ENCODE measurements at regions not wholly inside any gene's neighbourhood (a gene's known extent, or its start where the extent isn't known, plus 50 kb on each side); places are given as distances from the start of the nearest gene placed in this dataset.

DNA sequence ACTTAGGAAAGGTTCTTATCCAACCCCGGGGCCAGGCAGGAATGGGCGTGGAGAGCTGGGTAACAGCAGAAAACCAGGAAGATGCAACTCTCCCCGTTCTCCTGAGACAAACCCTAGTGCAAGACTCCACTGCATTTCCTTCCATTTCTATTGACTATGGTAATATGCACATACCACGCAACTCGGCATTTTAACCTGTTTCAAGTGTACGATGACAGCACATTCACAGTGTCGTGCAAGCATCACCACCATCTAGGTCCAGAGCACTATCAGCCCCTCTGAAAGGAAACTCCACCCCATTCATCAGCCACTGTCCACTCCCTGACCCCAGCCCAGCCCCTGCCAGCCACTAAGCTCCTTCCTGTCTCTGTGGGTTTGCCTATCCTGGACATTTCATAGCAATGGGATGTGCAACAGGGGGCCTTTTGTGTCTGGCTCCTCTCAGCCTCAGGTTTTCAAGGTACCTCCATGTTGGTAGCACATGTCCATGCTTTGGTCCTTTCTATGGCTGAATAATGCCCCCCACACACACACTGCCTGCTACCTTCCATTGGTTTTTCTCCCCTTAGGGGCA, 441.9 kb downstream of the SOX9 start:
- Histone ChIP-seq H3K36me3 (ENCODE audit: control insufficient read depth in 2 of 2, insufficient read depth in 2 of 2, low read length in 1 of 2) (no peaks in the 10 kb centered on the region), H3K27me3 (ENCODE audit: control insufficient read depth in 2 of 2, insufficient read depth in 1 of 2, low read length in 1 of 2) (no peaks in the 10 kb centered on the region), H3K4me3 (ENCODE audit: low read length in 2 of 2) (no peak overlapping the region), H3K9me3 (ENCODE audit: control insufficient read depth in 2 of 2, insufficient read depth in 1 of 2, low read length in 1 of 2) (no peaks in the 10 kb centered on the region), H3K4me1 (ENCODE audit: control insufficient read depth in 2 of 2, insufficient read depth in 2 of 2, low read length in 2 of 2) (peaks cover 0 to 6% of the 10 kb centered on the region in 2 donors), H3K27ac (ENCODE audit: low read depth in 1 of 2, low read length in 1 of 2) (no peak overlapping the region)
- WGBS, result 91% methylated on average over 7 of the region's 7 CpGs
- DNase-seq (ENCODE audit: low read depth in 6 of 9, low spot score in 9 of 9), result no peak

- WGBS, result 94% methylated on average over 7 of the region's 7 CpGs
- peaks cover 0 to 6% of the 10 kb centered on the region in 2 donors for H3K4me1 ChIP-seq (ENCODE audit: control insufficient read depth in 2 of 2, insufficient read depth in 2 of 2, low read length in 2 of 2)
- no peaks in the 10 kb centered on the region for H3K9me3 ChIP-seq (ENCODE audit: control insufficient read depth in 2 of 2, insufficient read depth in 1 of 2, low read length in 1 of 2)
- H3K4me3 ChIP-seq (ENCODE audit: low read length in 2 of 2), result no peak overlapping the region
- no peak overlapping the region for H3K27ac ChIP-seq (ENCODE audit: low read depth in 1 of 2, low read length in 1 of 2)
- no peaks in the 10 kb centered on the region for H3K27me3 ChIP-seq (ENCODE audit: control insufficient read depth in 2 of 2, insufficient read depth in 1 of 2, low read length in 1 of 2)
- DNase-seq (ENCODE audit: low read depth in 6 of 9, low spot score in 9 of 9), result no peak
- no peaks in the 10 kb centered on the region for H3K36me3 ChIP-seq (ENCODE audit: control insufficient read depth in 2 of 2, insufficient read depth in 2 of 2, low read length in 1 of 2)
Measured at GRCh38 chr17:72563952-72564351, 443.1 kb downstream of the SOX9 start.

- DNase-seq (ENCODE audit: low read depth in 6 of 9, low spot score in 9 of 9), result no peak
- Histone ChIP-seq H3K4me3 (ENCODE audit: low read length in 2 of 2) (no peak overlapping the region), H3K9me3 (ENCODE audit: control insufficient read depth in 2 of 2, insufficient read depth in 1 of 2, low read length in 1 of 2) (no peaks in the 10 kb centered on the region), H3K36me3 (ENCODE audit: control insufficient read depth in 2 of 2, insufficient read depth in 2 of 2, low read length in 1 of 2) (no peaks in the 10 kb centered on the region), H3K4me1 (ENCODE audit: control insufficient read depth in 2 of 2, insufficient read depth in 2 of 2, low read length in 2 of 2) (peaks cover 0 to 6% of the 10 kb centered on the region in 2 donors), H3K27me3 (ENCODE audit: control insufficient read depth in 2 of 2, insufficient read depth in 1 of 2, low read length in 1 of 2) (no peaks in the 10 kb centered on the region), H3K27ac (ENCODE audit: low read depth in 1 of 2, low read length in 1 of 2) (no peak overlapping the region)
- WGBS, result 99% methylated on average over 5 of the region's 5 CpGs
Measured at GRCh38 chr17:72565006-72565405, 444.2 kb downstream of the SOX9 start.

GRCh38 chr17:72565758-72566157, 444.9 kb downstream of the SOX9 start:
- no peak overlapping the region for H3K27ac ChIP-seq (ENCODE audit: low read depth in 1 of 2, low read length in 1 of 2)
- H3K4me1 ChIP-seq (ENCODE audit: control insufficient read depth in 2 of 2, insufficient read depth in 2 of 2, low read length in 2 of 2), result peaks cover 0 to under 1% of the 10 kb centered on the region in 2 donors
- H3K36me3 ChIP-seq (ENCODE audit: control insufficient read depth in 2 of 2, insufficient read depth in 2 of 2, low read length in 1 of 2), result no peaks in the 10 kb centered on the region
- no peak overlapping the region for H3K4me3 ChIP-seq (ENCODE audit: low read length in 2 of 2)
- no peak for DNase-seq (ENCODE audit: low read depth in 6 of 9, low spot score in 9 of 9)
- H3K9me3 ChIP-seq (ENCODE audit: control insufficient read depth in 2 of 2, insufficient read depth in 1 of 2, low read length in 1 of 2), result no peaks in the 10 kb centered on the region
- 97% methylated on average over 7 of the region's 7 CpGs for WGBS
- no peaks in the 10 kb centered on the region for H3K27me3 ChIP-seq (ENCODE audit: control insufficient read depth in 2 of 2, insufficient read depth in 1 of 2, low read length in 1 of 2)

- Histone ChIP-seq H3K27me3 (ENCODE audit: control insufficient read depth in 2 of 2, insufficient read depth in 1 of 2, low read length in 1 of 2) (no peaks in the 10 kb centered on the region), H3K36me3 (ENCODE audit: control insufficient read depth in 2 of 2, insufficient read depth in 2 of 2, low read length in 1 of 2) (no peaks in the 10 kb centered on the region), H3K9me3 (ENCODE audit: control insufficient read depth in 2 of 2, insufficient read depth in 1 of 2, low read length in 1 of 2) (no peaks in the 10 kb centered on the region), H3K4me1 (ENCODE audit: control insufficient read depth in 2 of 2, insufficient read depth in 2 of 2, low read length in 2 of 2) (no peaks in the 10 kb centered on the region), H3K4me3 (ENCODE audit: low read length in 2 of 2) (no peak overlapping the region), H3K27ac (ENCODE audit: low read depth in 1 of 2, low read length in 1 of 2) (no peak overlapping the region)
- no peak for DNase-seq (ENCODE audit: low read depth in 6 of 9, low spot score in 9 of 9)
- 75% methylated on average over 8 of the region's 8 CpGs for WGBS
Measured at GRCh38 chr17:72566671-72567484, 446.1 kb downstream of the SOX9 start.

- DNase-seq (ENCODE audit: low read depth in 6 of 9, low spot score in 9 of 9), result no peak
- H3K4me1 ChIP-seq (ENCODE audit: control insufficient read depth in 2 of 2, insufficient read depth in 2 of 2, low read length in 2 of 2), result no peaks in the 10 kb centered on the region
- no peaks in the 10 kb centered on the region for H3K9me3 ChIP-seq (ENCODE audit: control insufficient read depth in 2 of 2, insufficient read depth in 1 of 2, low read length in 1 of 2)
- 71% methylated on average over 3 of the region's 3 CpGs for WGBS
- H3K27ac ChIP-seq (ENCODE audit: low read depth in 1 of 2, low read length in 1 of 2), result no peak overlapping the region
- no peaks in the 10 kb centered on the region for H3K36me3 ChIP-seq (ENCODE audit: control insufficient read depth in 2 of 2, insufficient read depth in 2 of 2, low read length in 1 of 2)
- H3K4me3 ChIP-seq (ENCODE audit: low read length in 2 of 2), result no peak overlapping the region
- no peaks in the 10 kb centered on the region for H3K27me3 ChIP-seq (ENCODE audit: control insufficient read depth in 2 of 2, insufficient read depth in 1 of 2, low read length in 1 of 2)
Measured at GRCh38 chr17:72567774-72568173, 447.0 kb downstream of the SOX9 start.

GRCh38 chr17:72569148-72569946, 448.5 kb downstream of the SOX9 start:
- Histone ChIP-seq H3K27me3 (ENCODE audit: control insufficient read depth in 2 of 2, insufficient read depth in 1 of 2, low read length in 1 of 2) (no peaks in the 10 kb centered on the region), H3K9me3 (ENCODE audit: control insufficient read depth in 2 of 2, insufficient read depth in 1 of 2, low read length in 1 of 2) (no peaks in the 10 kb centered on the region), H3K27ac (ENCODE audit: low read depth in 1 of 2, low read length in 1 of 2) (no peak overlapping the region), H3K4me3 (ENCODE audit: low read length in 2 of 2) (no peak overlapping the region), H3K36me3 (ENCODE audit: control insufficient read depth in 2 of 2, insufficient read depth in 2 of 2, low read length in 1 of 2) (no peaks in the 10 kb centered on the region), H3K4me1 (ENCODE audit: control insufficient read depth in 2 of 2, insufficient read depth in 2 of 2, low read length in 2 of 2) (no peaks in the 10 kb centered on the region)
- DNase-seq (ENCODE audit: low read depth in 6 of 9, low spot score in 9 of 9), result no peak
- WGBS, result 75% methylated on average over 19 of the region's 19 CpGs

DNA sequence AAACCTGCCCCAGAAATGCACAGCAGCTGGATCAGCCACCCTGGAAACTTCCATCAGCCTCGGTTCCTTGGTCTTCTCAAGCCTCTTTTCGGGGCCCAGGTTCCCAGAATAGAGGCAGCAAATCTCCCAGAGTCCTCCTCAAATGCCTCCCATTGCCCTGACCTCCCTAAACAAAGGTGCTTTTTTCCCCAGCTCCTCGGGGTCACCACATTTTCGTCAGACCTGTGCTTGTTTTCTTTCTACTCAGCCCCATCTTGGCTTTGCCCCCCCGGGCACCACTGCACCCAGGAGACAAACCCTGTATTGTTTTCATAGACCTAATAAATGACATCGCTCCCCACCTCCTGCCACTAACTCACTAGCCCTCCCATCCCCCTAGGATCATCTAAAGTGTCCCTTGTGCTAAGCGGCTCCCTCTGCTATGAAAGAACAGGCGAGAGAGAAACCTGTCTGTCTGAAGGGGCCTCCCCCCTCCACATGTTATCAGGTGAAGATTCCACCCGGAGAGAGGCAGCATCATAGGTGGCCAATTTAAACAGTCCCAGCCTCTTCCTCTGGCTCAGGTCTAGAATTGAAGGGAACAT, 451.1 kb downstream of the SOX9 start:
- Histone ChIP-seq H3K36me3 (ENCODE audit: control insufficient read depth in 2 of 2, insufficient read depth in 2 of 2, low read length in 1 of 2) (no peaks in the 10 kb centered on the region), H3K27ac (ENCODE audit: low read depth in 1 of 2, low read length in 1 of 2) (no peak overlapping the region), H3K4me1 (ENCODE audit: control insufficient read depth in 2 of 2, insufficient read depth in 2 of 2, low read length in 2 of 2) (no peaks in the 10 kb centered on the region), H3K9me3 (ENCODE audit: control insufficient read depth in 2 of 2, insufficient read depth in 1 of 2, low read length in 1 of 2) (no peaks in the 10 kb centered on the region), H3K4me3 (ENCODE audit: low read length in 2 of 2) (no peak overlapping the region), H3K27me3 (ENCODE audit: control insufficient read depth in 2 of 2, insufficient read depth in 1 of 2, low read length in 1 of 2) (peaks cover 0 to 2% of the 10 kb centered on the region in 2 donors)
- WGBS, result 89% methylated on average over 9 of the region's 9 CpGs
- no peak for DNase-seq (ENCODE audit: low read depth in 6 of 9, low spot score in 9 of 9)

All from thymus (tissue), 11 donors.